ENCODE measurements at regions not wholly inside any gene's neighbourhood (a gene's known extent, or its start where the extent isn't known, plus 50 kb on each side); places are given as distances from the start of the nearest gene placed in this dataset.

DNA sequence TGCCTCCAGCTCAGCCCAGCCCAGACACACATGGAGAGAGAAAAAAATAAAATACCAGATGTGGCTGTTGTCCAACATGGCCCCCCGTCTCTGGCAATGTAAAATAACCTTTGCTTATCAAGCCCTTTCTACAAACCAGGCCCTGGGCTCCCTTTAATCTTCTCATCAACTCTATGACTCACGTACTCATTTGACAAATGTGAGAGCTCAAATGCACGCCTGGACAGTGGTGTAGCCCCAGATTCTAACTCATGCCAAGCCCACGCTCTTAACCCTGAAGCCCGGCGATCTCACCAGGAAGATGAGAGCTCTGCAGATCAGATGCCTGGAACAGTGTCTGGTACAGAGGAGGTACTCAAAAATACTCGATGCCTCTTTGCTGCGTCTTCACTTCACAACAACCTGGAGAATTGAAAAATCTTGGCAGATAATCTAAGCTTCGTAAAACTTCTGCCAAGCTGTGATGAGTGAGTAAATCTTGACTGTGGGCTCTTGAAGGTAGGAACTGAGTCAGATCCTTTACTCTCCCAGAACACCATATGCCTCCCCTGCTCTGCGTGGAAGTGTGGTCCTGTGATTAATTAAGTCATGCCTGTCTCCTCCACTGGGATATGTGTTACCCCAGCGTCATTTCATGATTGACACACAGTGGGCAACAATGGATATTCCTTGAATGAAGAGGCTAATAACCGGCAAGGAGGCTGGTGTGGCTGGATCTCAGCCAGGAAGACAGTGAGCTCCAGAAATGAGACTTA is 102.0 kb upstream of the FSTL4 start:
- TF ChIP-seq, protein P1, sequence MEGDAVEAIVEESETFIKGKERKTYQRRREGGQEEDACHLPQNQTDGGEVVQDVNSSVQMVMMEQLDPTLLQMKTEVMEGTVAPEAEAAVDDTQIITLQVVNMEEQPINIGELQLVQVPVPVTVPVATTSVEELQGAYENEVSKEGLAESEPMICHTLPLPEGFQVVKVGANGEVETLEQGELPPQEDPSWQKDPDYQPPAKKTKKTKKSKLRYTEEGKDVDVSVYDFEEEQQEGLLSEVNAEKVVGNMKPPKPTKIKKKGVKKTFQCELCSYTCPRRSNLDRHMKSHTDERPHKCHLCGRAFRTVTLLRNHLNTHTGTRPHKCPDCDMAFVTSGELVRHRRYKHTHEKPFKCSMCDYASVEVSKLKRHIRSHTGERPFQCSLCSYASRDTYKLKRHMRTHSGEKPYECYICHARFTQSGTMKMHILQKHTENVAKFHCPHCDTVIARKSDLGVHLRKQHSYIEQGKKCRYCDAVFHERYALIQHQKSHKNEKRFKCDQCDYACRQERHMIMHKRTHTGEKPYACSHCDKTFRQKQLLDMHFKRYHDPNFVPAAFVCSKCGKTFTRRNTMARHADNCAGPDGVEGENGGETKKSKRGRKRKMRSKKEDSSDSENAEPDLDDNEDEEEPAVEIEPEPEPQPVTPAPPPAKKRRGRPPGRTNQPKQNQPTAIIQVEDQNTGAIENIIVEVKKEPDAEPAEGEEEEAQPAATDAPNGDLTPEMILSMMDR (IDR thresholded peaks at IDR 0.05): no peak
- no peak for TF ChIP-seq POLR2A (IDR thresholded peaks at IDR 0.05)

Measured in right lobe of liver (tissue), 4 donors.